Nephron (organoid): ENCODE measurements at regions not wholly inside any gene's neighbourhood (a gene's known extent, or its start where the extent isn't known, plus 50 kb on each side); places are given as distances from the start of the nearest gene placed in this dataset.
A peak's percentile ranks its signal among the peaks of the same experiment; 100 is the strongest.

Experiments
- H3K27ac Mint-ChIP-seq, 3 experiments: 2 replicates each; pipeline ENCODE4 v1.8.0; 2020; ENCODE audit warnings: mixed read lengths in 3 of 3, mild to moderate bottlenecking in 2 of 3, moderate library complexity in 1 of 3
- H3K27me3 Mint-ChIP-seq: 2 replicates; pipeline ENCODE4 v1.8.0; 2021; ENCODE audit warnings: low read depth, mild to moderate bottlenecking, moderate library complexity, mixed read lengths
- H3K36me3 Mint-ChIP-seq: 2 replicates; pipeline ENCODE4 v1.8.0; 2020; ENCODE audit warnings: low read depth, mixed read lengths
- H3K4me1 Mint-ChIP-seq: 2 replicates; pipeline ENCODE4 v1.8.0; 2020; ENCODE audit warnings: mixed read lengths
- H3K4me3 Mint-ChIP-seq, 3 experiments: 2 replicates each; pipeline ENCODE4 v1.8.0; 2020; ENCODE audit warnings: mild to moderate bottlenecking in 3 of 3, mixed read lengths in 3 of 3, moderate library complexity in 2 of 3
- H3K9me3 Mint-ChIP-seq: 2 replicates; pipeline ENCODE4 v1.8.0; 2020; ENCODE audit warnings: mixed read lengths
- CTCF ChIP-seq, 3 experiments: fragments of 200-600 bp; sonication (generic); IDR thresholded peaks; one replicate each; pipeline ENCODE4 v1.5.0; 2021; ENCODE audit warnings: antibody characterized with exemption in 3 of 3; ENCODE audit not compliant: unreplicated experiment in 3 of 3

DNA sequence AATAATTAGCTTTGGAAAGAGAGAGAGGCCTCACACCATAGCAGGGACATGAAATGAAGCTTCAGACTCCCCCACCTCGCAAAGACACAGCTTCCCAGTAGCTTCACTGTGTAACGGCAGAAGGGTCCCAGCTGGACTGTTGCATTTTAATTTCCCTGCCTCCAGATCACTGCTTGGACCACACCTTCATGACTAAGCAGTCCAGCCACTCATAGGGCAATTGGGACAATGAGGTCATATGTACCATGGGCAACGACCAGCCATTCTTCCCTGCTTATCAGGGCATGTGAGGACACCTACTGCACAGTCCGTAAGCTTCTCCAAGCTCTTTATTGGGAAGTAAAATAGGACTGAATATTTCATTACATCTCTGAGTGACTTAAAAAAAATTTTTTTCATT is 183.0 kb downstream of the MREG start:
- peaks cover 55% of the 10 kb centered on the region for H3K4me1 Mint-ChIP-seq

GRCh38 chr2:215829261-215829660 is 184.1 kb downstream of the MREG start:
- Mint-ChIP-seq H3K4me3 (no peak overlapping the region), H3K36me3 (no peaks in the 10 kb centered on the region), H3K9me3 (no peaks in the 10 kb centered on the region), H3K27me3 (no peaks in the 10 kb centered on the region), H3K27ac (peak overlapping the region; percentile 77 to 94 (median 87)), H3K4me1 (peaks cover 55% of the 10 kb centered on the region)
- no peak for TF ChIP-seq CTCF (IDR thresholded peaks at IDR 0.05; ENCODE audit: unreplicated experiment in 3 of 3)

More for the DNA sequence above, 183.0 kb downstream of the MREG start:
- no peak for TF ChIP-seq CTCF (IDR thresholded peaks at IDR 0.05; ENCODE audit: unreplicated experiment in 3 of 3)
- Mint-ChIP-seq H3K4me3 (no peak overlapping the region), H3K27ac (peak overlapping the region; percentile 77 to 94 (median 87)), H3K27me3 (no peaks in the 10 kb centered on the region), H3K9me3 (no peaks in the 10 kb centered on the region), H3K36me3 (no peaks in the 10 kb centered on the region)

- H3K4me3 Mint-ChIP-seq, result peak overlapping the region in 1 of 3 experiments; percentile 11
These were observed 184.7 kb downstream of the MREG start for GRCh38 chr2:215828528-215829184.

GRCh38 chr2:215826838-215827441 is 186.4 kb downstream of the MREG start:
- no peaks in the 10 kb centered on the region for H3K27me3 Mint-ChIP-seq
- peak in 1 of 3 experiments; percentile 8 for TF ChIP-seq CTCF (IDR thresholded peaks at IDR 0.05; ENCODE audit: unreplicated experiment in 3 of 3)
- H3K27ac Mint-ChIP-seq, result peak overlapping the region; percentile 81 to 88 (median 83)
- H3K36me3 Mint-ChIP-seq, result peaks cover 4% of the 10 kb centered on the region
- peak overlapping the region in 1 of 3 experiments; percentile 24 for H3K4me3 Mint-ChIP-seq
- peaks cover 42% of the 10 kb centered on the region for H3K4me1 Mint-ChIP-seq
- peaks cover 17% of the 10 kb centered on the region for H3K9me3 Mint-ChIP-seq

More at GRCh38 chr2:215828528-215829184, 184.7 kb downstream of the MREG start:
- Mint-ChIP-seq H3K9me3 (peaks cover 3% of the 10 kb centered on the region), H3K27ac (peak overlapping the region; percentile 35 to 94 (median 61)), H3K4me1 (peaks cover 51% of the 10 kb centered on the region), H3K27me3 (no peaks in the 10 kb centered on the region), H3K36me3 (no peaks in the 10 kb centered on the region)
- peak; percentile 36 to 44 (median 37) for TF ChIP-seq CTCF (IDR thresholded peaks at IDR 0.05; ENCODE audit: unreplicated experiment in 3 of 3)

DNA sequence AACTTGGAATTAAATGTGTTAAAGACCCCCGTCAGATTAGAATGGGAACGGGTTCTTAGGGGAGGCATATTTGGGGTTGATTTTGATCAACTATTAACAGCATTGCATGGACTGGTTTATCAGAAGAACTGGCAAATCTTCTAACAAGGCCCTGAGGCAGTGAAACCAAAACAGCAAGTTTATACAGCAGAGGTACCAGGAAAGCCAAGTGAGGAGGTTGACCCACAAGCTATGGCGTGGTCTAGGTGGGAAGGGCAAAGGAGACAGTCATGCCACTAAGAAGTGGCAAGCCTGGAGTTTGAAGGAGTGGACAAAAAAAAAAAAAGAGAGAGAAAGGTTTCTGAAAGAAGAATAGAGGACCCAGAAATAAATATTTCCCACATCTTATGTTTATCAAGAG is 187.0 kb downstream of the MREG start:
- H3K4me3 Mint-ChIP-seq, result no peak overlapping the region
- H3K9me3 Mint-ChIP-seq, result peaks cover 23% of the 10 kb centered on the region
- peaks cover 4% of the 10 kb centered on the region for H3K36me3 Mint-ChIP-seq
- H3K27ac Mint-ChIP-seq, result peak overlapping the region; percentile 81 to 88 (median 83)
- no peak for TF ChIP-seq CTCF (IDR thresholded peaks at IDR 0.05; ENCODE audit: unreplicated experiment in 3 of 3)
- H3K4me1 Mint-ChIP-seq, result peaks cover 37% of the 10 kb centered on the region
- H3K27me3 Mint-ChIP-seq, result no peaks in the 10 kb centered on the region
